ENCODE measurements at regions not wholly inside any gene's neighbourhood (a gene's known extent, or its start where the extent isn't known, plus 50 kb on each side); places are given as distances from the start of the nearest gene placed in this dataset.

- no peak for DNase-seq
Measured at GRCh38 chr20:60286764-60287163, 328.5 kb downstream of the CDH26 start.

- no peak for DNase-seq
Measured at GRCh38 chr20:60288945-60289344, 330.7 kb downstream of the CDH26 start.

- DNase-seq = no peak
Measured at GRCh38 chr20:60292001-60292520, 333.8 kb downstream of the CDH26 start.

- no peak for DNase-seq
Measured at GRCh38 chr20:60294632-60295031, 336.4 kb downstream of the CDH26 start.

GRCh38 chr20:60295214-60295613 lies 337.0 kb downstream of the CDH26 start:
- no peak for DNase-seq

GRCh38 chr20:60297649-60298048 lies 339.4 kb downstream of the CDH26 start:
- DNase-seq = no peak

- no peak for DNase-seq
Measured at GRCh38 chr20:60298647-60299046, 340.4 kb downstream of the CDH26 start.

GRCh38 chr20:60299951-60300350 lies 341.7 kb downstream of the CDH26 start:
- DNase-seq = no peak

- no peak for DNase-seq
Measured at GRCh38 chr20:60300374-60300773, 342.2 kb downstream of the CDH26 start.

GRCh38 chr20:60302875-60303274 lies 344.7 kb downstream of the CDH26 start:
- no peak for DNase-seq

GRCh38 chr20:60304026-60304590 lies 345.9 kb downstream of the CDH26 start:
- DNase-seq = no peak

- DNase-seq = no peak
Measured at GRCh38 chr20:60304931-60305330, 346.7 kb downstream of the CDH26 start.

GRCh38 chr20:60306105-60306504 lies 347.9 kb downstream of the CDH26 start:
- no peak for DNase-seq

- no peak for DNase-seq
Measured at GRCh38 chr20:60306551-60306950, 348.3 kb downstream of the CDH26 start.

GRCh38 chr20:60310560-60311349 lies 352.5 kb downstream of the CDH26 start:
- no peak for DNase-seq

- DNase-seq = no peak
Measured at GRCh38 chr20:60313191-60313590, 355.0 kb downstream of the CDH26 start.

GRCh38 chr20:60313614-60314013 lies 355.4 kb downstream of the CDH26 start:
- no peak for DNase-seq

- no peak for DNase-seq
Measured at GRCh38 chr20:60314727-60315126, 356.5 kb downstream of the CDH26 start.

GRCh38 chr20:60316476-60317158 lies 358.4 kb downstream of the CDH26 start:
- no peak for DNase-seq

- no peak for DNase-seq
Measured at GRCh38 chr20:60317401-60317800, 359.2 kb downstream of the CDH26 start.

- DNase-seq = no peak
Measured at GRCh38 chr20:60321601-60322000, 363.4 kb downstream of the CDH26 start.

GRCh38 chr20:60326821-60327220 lies 368.6 kb downstream of the CDH26 start:
- no peak for DNase-seq

GRCh38 chr20:60327971-60328660 lies 369.9 kb downstream of the CDH26 start:
- no peak for DNase-seq

Measured in fibroblast of skin of abdomen (primary cell).